GM19328 (cell line): ENCODE measurements at regions not wholly inside any gene's neighbourhood (a gene's known extent, or its start where the extent isn't known, plus 50 kb on each side); places are given as distances from the start of the nearest gene placed in this dataset.

Experiments used
- ATAC-seq: cut with Tn5 transposase; IDR thresholded peaks from one replicate; pipeline ENCODE4 v1.9.1; 2021; ENCODE audit warnings: mild to moderate bottlenecking, moderate library complexity; ENCODE audit not compliant: unreplicated experiment

DNA sequence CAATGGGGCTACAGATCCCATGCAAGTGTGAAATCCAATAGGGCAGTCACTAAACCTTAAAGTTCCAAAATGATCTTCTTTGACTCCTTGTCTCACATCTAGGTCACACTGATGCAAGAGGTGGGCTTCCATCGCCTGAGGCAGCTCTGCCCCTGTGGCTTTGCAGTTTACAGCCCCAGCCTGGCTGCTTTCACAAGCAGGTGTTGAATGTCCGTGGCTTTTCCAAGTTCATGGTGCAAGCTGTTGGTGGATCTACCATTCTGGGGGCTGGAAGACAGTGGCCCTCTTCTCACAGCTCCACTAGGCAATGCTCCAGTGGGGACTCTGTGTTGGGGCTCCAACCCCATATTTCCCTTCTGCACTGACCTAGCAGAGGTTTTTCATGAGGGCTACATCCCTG, 68.5 kb upstream of the PRR20G start:
- no peak for ATAC-seq

DNA sequence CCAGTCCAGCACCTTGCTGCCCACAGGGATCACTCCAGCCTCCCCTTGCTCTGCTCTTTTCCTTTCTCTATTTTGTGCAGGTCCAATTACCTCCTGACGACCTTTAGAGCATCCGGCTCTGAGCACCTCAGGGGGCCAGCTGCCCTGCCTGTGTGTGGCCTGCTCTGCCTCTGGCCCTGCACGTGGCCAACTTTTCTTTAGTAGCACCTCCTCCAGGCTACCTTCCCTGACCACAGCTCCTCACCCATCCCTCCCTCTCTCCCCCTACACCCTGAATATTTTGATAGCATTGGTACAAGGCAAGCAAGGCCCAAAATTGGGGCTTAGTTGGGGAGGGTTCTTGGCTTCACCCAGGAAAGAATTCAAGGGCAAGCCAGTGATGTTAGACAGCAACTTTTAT, 66.9 kb upstream of the PRR20G start:
- ATAC-seq, result no peak

DNA sequence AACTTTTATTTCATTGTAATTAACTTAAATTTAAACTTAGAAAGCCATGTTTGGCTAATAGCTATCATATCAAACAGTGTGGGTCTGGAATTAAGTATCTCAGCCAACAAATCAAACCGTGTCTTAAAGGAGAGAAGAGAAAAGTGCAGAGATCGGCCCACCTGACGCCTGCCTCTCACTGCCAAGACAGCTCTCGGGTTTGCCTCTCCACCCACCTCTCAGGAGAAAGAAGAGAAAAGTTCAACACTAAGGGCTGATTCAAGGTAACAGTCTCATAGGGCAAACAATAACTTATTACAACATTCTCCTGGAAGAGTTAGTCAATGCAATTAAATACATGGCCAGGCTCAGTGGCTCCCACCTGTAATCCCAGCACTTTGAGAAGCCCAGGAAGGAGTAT, 64.8 kb upstream of the PRR20G start:
- ATAC-seq, result no peak

DNA sequence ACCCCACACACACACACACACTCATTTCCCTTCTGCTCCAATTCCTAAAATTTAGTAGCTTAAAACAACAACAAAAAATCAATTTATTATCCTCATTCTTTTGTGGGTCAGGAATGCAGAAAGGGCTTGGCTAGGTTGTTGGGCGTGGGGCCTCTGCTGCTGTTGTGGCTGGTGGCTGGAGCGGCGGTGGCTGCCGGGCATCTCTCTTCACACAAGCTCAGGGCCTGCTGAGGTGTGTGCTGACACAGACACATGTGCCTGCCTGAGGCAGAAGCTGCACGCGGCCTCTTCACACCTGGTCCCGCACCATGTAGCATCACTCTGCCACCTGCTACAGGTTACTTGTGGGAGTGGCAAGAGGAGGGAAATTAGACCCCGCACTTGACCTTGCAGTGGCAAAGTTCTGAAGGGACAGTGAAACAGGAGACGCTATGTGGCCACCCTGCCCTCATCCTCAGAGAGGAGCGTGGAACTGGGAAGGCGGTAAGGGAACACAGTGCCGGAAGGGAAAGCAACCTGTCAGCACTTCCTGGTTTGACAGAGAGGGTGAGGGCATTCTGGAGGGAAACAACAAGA, 64.0 kb upstream of the PRR20G start:
- ATAC-seq, result no peak

DNA sequence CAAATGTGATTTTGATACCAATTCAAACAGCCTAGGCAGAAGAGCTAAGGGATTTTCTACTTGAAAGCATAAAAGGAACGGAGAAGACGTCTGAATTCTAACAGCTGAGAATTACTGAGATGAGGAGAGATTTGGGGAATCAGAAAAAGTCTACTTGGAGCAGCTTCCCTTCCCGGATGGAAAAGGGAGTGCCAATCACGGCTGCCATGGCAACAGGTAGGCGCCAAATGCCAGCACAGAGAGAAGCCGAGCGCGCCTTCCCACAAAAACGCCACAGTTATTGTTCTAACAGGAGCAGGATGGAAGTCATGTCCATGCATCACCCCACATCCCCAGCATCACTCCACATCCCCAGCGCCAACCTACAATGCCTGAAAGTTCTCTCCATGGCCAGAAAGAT, 63.5 kb upstream of the PRR20G start:
- no peak for ATAC-seq

DNA sequence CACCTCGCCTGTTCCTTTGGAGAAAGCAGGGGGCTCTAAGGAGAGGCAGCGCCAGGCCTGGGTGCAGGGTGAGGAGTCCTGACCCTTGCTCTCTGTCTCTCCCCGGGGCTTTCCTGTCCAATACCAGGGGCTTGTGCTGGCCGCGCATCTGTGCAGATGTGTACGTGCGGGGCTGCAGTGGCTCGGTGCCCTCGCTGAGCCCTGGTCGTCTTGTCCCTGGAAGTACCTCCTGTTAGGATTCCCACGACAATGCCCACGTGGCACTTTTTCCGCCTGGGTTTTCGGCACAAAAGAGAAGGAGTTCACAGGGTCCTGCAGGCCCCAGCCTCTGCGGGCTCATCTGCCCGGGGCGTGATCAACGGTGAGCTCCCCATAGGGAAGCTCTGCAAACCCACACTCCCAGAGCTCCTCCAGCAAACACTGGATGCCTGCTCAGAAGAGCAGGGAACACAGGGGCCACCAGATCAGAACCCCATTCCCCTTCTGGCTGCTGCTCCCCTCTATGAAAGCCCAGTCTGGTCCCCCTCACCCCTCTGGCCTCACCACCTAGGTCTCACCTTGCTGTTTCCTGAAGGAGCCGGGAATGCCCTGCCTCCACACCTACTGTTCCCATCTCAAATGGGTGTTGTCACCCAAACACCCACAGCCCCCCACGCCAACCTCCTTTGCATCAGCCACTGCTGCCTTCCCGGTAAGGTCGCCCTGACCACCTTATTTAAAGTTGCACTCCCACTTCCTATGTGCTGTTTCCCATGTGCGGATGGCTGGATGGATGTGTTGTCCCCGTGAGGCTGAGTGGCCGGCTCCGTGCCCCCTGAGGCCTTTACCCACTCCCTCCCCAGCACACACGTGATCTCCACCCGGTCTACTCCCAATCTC, 62.6 kb upstream of the PRR20G start:
- no peak for ATAC-seq

DNA sequence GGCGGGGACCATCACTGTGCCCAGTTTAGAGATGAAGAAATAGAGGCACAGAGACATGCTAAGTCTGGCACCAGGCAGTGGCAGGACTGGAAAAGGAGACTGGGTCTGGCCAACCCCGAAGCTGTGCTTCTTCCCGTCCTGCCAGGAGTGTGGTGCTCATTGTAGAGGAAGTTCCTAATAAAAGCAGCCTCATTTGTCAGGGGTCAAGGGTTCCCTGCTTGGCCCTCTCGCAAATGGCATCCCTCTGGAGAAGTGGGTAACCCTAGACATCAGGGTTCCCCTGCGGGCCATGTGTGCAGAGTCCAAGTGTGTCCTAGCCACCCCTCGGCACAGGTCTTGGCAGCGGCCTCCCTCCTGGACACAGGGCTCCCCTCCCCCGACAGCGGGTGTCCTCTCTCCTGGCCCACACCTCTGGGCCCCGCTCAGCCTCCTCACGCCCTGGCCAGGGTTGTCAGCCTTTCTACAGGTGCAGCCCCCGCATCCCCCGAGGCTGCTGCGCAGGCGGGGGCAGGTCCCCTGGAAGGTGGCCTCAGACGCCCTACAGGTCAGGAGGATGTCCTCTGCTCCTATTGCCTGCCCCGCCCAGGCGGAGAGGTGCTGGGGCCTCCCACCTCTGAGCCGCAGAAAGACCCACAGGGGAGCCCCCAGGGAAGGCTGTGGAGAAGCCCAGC, 61.8 kb upstream of the PRR20G start:
- ATAC-seq, result no peak

DNA sequence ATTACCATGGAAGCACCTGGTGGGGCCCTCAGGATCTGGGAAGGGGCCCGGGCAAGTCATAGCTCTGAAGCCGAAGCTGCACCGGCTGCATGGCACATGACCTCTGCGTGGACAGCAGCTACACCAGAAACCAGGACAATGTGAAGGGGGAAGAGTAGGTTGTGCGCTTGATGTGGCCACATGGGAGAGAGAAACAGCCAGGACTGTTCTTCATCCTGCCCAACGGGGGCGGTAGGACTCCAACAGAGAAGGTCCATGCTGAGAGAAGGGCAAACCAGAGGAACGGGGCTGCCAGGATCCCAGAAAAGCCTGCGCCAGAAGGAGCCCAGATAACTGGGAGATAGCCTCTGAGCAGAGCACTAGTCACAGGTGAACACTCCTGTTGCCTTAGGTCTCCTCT, 54.9 kb upstream of the PRR20G start:
- no peak for ATAC-seq

DNA sequence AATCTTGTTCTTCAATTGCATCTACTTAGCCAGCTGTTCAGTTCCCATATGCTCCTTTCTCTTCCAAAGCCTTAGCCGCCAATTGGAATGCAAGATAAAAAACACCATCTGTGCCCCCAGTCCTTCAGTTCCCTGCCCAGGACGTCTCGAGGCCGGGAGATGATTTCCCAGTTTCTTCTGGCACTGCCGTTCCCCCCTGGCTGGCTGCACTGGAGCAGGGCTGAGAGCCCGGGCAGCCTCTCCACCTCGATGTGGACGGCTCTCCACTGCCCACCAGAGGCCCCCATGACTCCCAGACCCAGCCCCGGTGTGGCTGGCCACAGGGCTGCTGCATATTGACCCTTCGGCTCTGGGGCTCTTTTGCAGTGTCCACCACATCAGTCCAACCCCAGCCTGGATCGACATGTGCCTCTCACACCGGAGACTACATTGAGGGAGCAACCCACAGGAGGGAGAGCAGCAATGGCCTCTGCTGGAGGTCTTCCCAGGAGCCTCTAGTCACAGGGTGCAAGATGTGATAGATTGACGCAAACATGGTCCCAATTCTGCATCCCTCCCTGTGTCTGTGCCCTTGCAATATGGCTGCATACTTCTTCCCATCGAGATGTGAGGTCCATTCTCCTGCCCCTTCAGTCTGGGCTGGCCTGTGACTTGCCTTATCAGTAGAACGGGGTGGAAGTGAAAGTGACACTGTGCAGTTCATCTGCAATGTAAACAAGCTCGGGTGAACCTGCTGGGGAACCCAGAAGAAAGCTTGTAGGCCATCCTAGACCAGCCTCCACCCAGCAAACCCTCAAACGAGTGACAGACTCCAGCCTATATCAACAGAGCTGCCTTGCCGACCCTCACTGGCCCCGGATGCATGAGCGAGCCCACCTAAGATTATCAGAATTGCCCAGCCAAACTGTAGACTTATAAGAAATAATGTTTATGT, 52.3 kb upstream of the PRR20G start:
- no peak for ATAC-seq

DNA sequence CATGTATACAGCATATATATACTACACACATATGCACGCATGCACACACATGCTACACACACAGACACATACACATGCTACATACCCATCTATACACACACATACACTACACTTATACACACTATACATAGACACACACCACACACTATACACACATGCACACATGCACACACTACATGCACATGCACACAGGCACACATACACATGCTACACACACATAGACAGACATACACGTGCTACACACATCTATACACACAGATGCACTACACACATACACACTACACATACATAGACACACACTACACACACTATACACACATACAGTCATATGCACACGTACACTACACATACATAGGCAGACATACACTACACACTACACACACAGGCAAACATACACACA, 51.2 kb upstream of the PRR20G start:
- no peak for ATAC-seq

DNA sequence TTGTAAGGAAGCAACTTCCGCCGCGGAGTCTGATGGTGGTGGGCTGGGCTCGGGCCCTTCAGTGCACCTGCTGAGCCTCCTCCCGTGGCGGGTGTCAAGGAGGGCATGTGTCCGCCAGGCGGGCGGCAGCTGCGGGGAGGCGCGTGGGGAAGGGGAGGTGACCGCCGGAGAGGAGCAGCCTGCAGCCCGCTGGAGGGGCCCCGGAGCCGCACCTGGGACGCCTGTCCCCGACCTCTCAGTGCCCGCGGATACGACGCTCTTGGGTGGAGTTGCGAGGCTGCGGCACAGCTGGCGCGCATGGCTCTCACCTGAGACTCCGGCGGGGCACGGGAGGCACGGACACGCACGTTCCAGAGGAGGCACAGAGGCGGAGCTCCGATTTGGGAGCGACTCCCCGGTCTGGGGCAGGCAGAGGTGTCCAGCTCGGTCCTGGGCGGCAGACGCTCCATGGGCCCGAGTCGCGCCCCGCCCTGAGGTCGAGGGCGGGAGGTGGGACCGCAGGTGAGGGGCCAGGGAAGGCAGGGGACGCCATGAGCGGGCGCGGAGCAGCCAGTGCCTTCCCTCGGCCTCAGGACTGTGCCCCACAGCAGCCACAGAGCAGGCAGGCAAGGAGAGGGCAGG, 50.2 kb upstream of the PRR20G start:
- ATAC-seq, result no peak
